ENCODE measurements at regions not wholly inside any gene's neighbourhood (a gene's known extent, or its start where the extent isn't known, plus 50 kb on each side); places are given as distances from the start of the nearest gene placed in this dataset.

GRCh38 chr12:84183576-84183975 is 729.0 kb downstream of the SLC6A15 start:
- TF ChIP-seq POLR2AphosphoS5 (IDR thresholded peaks at IDR 0.05) = no peak
- no peak for TF ChIP-seq EP300 (IDR thresholded peaks at IDR 0.05; ENCODE audit: low read depth)
- no peak for TF ChIP-seq CTCF (IDR thresholded peaks at IDR 0.05)
- no peak for TF ChIP-seq POLR2A (IDR thresholded peaks at IDR 0.05)
- no peaks in the 10 kb centered on the region for H3K27me3 ChIP-seq
- H3K27ac ChIP-seq = no peak overlapping the region
- no peak overlapping the region for H3K4me3 ChIP-seq
- no peaks in the 10 kb centered on the region for H3K4me1 ChIP-seq
- DNase-seq = no peak
- in situ Hi-C loops (cut with MboI; ENCODE audit: low pct_ligation_motif_present in 1 of 4, low pct_unique_long_range_greater_than_20kb in 1 of 4, low sequenced_read_pairs in 3 of 4) (loop anchor here in 1 of 4 donors (25.0 kb wide), 1 partner anchor 96 kb away; no protein-coding TSS in a partner anchor), intact Hi-C loops (cut with DNase I; ENCODE audit: low total_unique reads) (no loop called here)
- H3K9me3 ChIP-seq = no peaks in the 10 kb centered on the region
- H3K36me3 ChIP-seq = no peaks in the 10 kb centered on the region
- 63 to 74% methylated on average over 2 of the region's 2 CpGs for WGBS, 2 donors (ENCODE audit: low coverage in 1 of 2)

DNA sequence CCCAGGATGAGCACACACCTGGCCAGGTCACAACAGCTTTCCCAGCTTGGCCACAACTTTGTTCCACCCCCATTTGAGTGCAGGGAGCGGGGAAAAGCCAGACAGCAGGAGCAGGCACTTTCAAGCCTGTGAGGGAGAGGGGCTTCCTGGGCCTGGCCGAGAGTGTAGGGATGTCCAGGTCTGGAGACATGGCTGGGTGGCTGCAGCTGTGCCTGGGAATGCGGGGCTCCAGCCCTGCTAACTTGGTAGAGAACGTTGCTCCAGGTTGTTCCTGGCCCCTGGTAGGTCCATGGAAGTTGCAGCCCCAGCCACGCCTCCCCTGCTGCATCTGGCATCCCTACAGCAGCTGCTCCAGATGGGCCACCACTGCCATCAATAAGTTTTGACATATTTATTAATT is 738.5 kb downstream of the SLC6A15 start:
- WGBS, 2 donors (ENCODE audit: low coverage in 1 of 2) = 69% methylated on average over 4 of the region's 5 CpGs; no CpG with 5 or more reads in 1 of the 2 donors
- intact Hi-C loops (cut with DNase I; ENCODE audit: low total_unique reads) (no loop called here), in situ Hi-C loops (cut with MboI; ENCODE audit: low pct_ligation_motif_present in 1 of 4, low pct_unique_long_range_greater_than_20kb in 1 of 4, low sequenced_read_pairs in 3 of 4) (no loop called here)

GRCh38 chr12:84172823-84173424 is 739.7 kb downstream of the SLC6A15 start:
- DNase-seq = no peak
- TF ChIP-seq POLR2A (IDR thresholded peaks at IDR 0.05) = no peak
- no peak for TF ChIP-seq EP300 (IDR thresholded peaks at IDR 0.05; ENCODE audit: low read depth)
- no peak for TF ChIP-seq CTCF (IDR thresholded peaks at IDR 0.05)
- TF ChIP-seq POLR2AphosphoS5 (IDR thresholded peaks at IDR 0.05) = no peak
- intact Hi-C loops (cut with DNase I; ENCODE audit: low total_unique reads) (no loop called here), in situ Hi-C loops (cut with MboI; ENCODE audit: low pct_ligation_motif_present in 1 of 4, low pct_unique_long_range_greater_than_20kb in 1 of 4, low sequenced_read_pairs in 3 of 4) (no loop called here)
- Histone ChIP-seq H3K4me1 (no peaks in the 10 kb centered on the region), H3K9me3 (no peaks in the 10 kb centered on the region), H3K4me3 (no peak overlapping the region), H3K27me3 (no peaks in the 10 kb centered on the region), H3K36me3 (no peaks in the 10 kb centered on the region), H3K27ac (no peak overlapping the region)
- WGBS, 2 donors (ENCODE audit: low coverage in 1 of 2) = 66 to 68% methylated on average over 2 to 4 of the region's 4 CpGs

More for the DNA sequence above, 738.5 kb downstream of the SLC6A15 start:
- no peak for DNase-seq
- Histone ChIP-seq H3K4me3 (no peak overlapping the region), H3K27me3 (no peaks in the 10 kb centered on the region), H3K27ac (no peak overlapping the region), H3K36me3 (no peaks in the 10 kb centered on the region), H3K9me3 (no peaks in the 10 kb centered on the region), H3K4me1 (no peaks in the 10 kb centered on the region)
- no peak for TF ChIP-seq POLR2A (IDR thresholded peaks at IDR 0.05)
- no peak for TF ChIP-seq EP300 (IDR thresholded peaks at IDR 0.05; ENCODE audit: low read depth)
- TF ChIP-seq CTCF (IDR thresholded peaks at IDR 0.05) = no peak
- no peak for TF ChIP-seq POLR2AphosphoS5 (IDR thresholded peaks at IDR 0.05)

GRCh38 chr12:84166812-84167211 is 745.8 kb downstream of the SLC6A15 start:
- H3K9me3 ChIP-seq = no peaks in the 10 kb centered on the region
- H3K27me3 ChIP-seq = no peaks in the 10 kb centered on the region
- no peaks in the 10 kb centered on the region for H3K36me3 ChIP-seq
- in situ Hi-C loops (cut with MboI; ENCODE audit: low pct_ligation_motif_present in 1 of 4, low pct_unique_long_range_greater_than_20kb in 1 of 4, low sequenced_read_pairs in 3 of 4) (no loop called here), intact Hi-C loops (cut with DNase I; ENCODE audit: low total_unique reads) (no loop called here)
- no peaks in the 10 kb centered on the region for H3K4me1 ChIP-seq
- no peak for DNase-seq
- H3K4me3 ChIP-seq = no peak overlapping the region
- 31 to 43% methylated on average over 1 of the region's 1 CpG for WGBS, 2 donors (ENCODE audit: low coverage in 1 of 2)
- TF ChIP-seq POLR2A (IDR thresholded peaks at IDR 0.05) = no peak
- TF ChIP-seq POLR2AphosphoS5 (IDR thresholded peaks at IDR 0.05) = no peak
- no peak for TF ChIP-seq CTCF (IDR thresholded peaks at IDR 0.05)
- no peak for TF ChIP-seq EP300 (IDR thresholded peaks at IDR 0.05; ENCODE audit: low read depth)
- H3K27ac ChIP-seq = no peak overlapping the region
